HG03457 (cell line): ENCODE measurements at regions not wholly inside any gene's neighbourhood (a gene's known extent, or its start where the extent isn't known, plus 50 kb on each side); places are given as distances from the start of the nearest gene placed in this dataset.

Source experiments
- ATAC-seq: cut with Tn5 transposase; IDR thresholded peaks from one replicate; pipeline ENCODE4 v1.9.1; 2021; ENCODE audit warnings: moderate number of reproducible peaks; ENCODE audit not compliant: unreplicated experiment

GRCh38 chr6:45714006-45714730 lies 301.5 kb downstream of the CLIC5 start:
- no peak for ATAC-seq
